NCI-H460 (cell line): ENCODE measurements at regions not wholly inside any gene's neighbourhood (a gene's known extent, or its start where the extent isn't known, plus 50 kb on each side); places are given as distances from the start of the nearest gene placed in this dataset.
"Not testable (repeated sequence)": the region's sequence is repeated elsewhere in the genome, so short reads cannot be mapped to it uniquely, and the experiment has no call there.

Source experiments
- DNase-seq: peaks from one replicate; pipeline ENCODE4 v3.0.0-alpha.2; 2016; ENCODE audit warnings: low read depth; ENCODE audit errors: extremely low read depth

DNA sequence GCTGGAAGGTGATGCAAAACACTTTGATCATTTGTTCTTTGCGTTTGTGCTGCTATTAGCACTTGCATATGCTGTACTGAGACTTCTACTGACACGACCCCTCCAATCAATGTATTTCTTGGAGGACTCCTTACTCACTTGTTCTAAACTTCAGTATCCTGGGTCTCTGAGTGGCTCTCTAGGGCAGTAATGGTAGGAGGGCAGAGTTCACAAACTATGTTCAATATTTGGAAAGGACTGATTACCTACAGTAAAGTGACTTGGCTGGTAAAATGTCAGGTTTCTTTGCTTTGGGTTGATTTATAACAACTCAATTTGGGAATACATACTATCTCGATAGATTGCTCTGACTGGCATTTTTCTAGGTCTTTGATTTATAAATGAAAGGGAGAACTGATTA, 93.7 kb downstream of the TRIM43 start:
- DNase-seq: no peak

DNA sequence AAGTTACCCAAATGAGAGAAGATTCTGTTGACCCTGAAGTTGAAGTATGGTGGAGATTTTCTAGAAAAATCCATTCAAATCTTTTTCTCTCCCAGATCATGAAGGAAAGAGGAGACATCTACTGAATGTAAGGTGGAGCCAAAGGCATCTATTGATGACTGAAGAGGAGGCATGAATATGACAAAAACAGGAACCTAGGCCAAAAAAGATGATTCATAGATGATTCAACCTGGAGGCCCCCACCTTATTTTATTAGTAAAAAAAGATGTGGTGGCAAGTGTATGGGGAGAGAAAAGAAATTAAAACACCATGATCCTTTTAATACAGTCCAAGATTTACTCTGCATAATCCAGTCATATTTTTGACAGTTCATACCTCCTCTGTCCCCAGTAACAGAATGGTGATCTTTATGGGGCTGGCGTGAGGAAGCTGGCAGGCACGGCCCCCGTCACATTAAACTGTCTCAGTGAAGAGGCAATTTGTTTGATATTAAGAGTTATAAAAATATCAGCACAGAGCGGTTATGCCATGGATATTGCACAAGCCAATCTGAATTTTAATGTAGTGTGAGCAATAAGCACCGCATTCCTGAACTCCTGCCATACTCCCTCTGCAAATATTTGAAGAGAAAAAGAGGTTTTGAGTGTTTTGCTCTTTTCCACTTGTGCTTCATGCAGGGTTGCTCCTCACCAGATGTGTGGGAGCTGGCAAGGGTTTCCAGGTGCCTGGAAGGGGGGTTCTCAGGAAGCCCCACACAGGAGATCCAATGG, 94.4 kb downstream of the TRIM43 start:
- DNase-seq: not testable (repeated sequence)

DNA sequence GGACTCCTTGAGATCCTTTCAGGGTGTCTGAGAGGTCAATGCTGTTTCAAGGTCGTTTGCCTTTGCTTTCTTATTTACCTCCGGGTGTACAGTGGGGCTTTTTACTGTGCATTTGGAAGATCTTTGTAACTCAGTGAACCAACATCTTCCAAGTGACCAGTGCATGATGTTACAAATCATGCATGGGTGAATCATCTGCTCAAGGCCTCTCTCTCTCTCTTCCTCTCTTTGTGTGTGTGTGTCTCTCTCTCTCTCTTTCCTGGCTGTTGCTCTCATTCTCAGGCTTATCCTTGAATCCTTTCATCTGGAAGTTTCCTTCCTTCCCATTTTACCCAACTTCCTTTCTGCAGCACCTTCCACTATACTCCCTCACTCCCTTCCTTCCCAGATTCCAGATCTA, 96.1 kb downstream of the TRIM43 start:
- not testable (repeated sequence) for DNase-seq

GRCh38 chr2:95691210-95691609, 99.4 kb downstream of the TRIM43 start:
- not testable (repeated sequence) for DNase-seq

DNA sequence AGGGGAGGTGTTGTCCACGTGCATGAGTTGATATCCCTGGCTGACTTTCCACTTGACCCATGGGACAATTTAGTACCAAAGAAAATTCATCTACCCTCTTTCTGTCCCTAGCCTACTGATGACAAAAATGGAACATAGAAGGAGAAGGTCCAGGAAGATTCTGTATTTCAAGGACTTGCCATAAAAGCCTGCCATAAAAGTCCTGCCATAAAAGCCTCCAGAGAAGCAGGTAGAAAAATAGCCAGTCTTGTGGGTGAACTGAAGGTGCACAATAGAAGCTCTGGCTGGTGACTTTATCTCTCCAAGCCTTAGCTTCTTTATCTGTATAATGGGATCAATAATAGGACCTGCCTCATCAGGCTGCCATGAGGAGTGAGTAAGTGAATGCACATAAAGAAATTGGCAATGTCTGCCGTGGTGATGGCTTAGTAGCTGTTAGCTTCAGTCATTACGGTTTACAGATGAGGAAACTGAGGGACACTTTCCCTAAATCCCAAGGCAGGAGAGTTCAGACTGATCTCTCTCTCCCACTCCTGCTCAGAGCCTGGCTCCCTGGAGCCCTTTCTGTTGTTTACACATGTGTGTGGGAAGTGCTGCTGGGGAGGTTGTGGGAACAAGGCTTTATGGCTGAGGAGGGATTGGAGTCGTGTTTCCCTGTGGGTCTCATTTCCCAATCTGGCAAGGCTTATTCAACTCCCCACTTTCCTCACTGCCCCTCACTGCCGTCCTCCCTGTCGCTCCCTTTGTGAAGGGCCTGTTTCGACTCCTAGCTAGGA, 101.5 kb downstream of the TRIM43 start:
- DNase-seq: not testable (repeated sequence)

GRCh38 chr2:95695613-95696012, 103.8 kb downstream of the TRIM43 start:
- no peak for DNase-seq

DNA sequence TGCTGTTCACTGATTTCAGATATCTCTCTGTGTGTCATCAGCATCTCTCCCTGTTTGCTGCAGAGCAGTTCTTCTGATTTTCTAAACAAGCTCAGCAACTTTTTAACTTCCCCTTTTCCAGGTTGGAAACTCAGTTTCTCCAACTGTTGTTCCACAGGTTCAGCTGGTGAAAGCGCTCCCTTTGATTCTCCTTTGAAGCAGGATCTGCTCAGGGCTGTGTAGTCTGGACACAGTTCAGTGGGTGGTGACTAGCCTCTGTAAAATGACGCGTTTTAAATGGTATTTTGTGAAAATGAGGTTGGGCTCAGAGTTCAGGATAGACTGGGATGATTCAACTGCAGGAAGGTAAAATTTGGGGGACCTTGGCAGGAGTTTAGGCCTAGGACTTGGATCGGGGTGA, 106.3 kb downstream of the TRIM43 start:
- DNase-seq: no peak

- DNase-seq: not testable (repeated sequence)
Measured at GRCh38 chr2:95699201-95700184, 107.7 kb downstream of the TRIM43 start.

- DNase-seq: no peak
Measured at GRCh38 chr2:95700519-95700918, 108.7 kb downstream of the TRIM43 start.

- no peak for DNase-seq
Measured at GRCh38 chr2:95702471-95702870, 110.7 kb downstream of the TRIM43 start.

- not testable (repeated sequence) for DNase-seq
Measured at GRCh38 chr2:95707161-95707560, 115.4 kb downstream of the TRIM43 start.

- no peak for DNase-seq
Measured at GRCh38 chr2:95707837-95708236, 116.0 kb downstream of the TRIM43 start.

- DNase-seq: no peak
Measured at GRCh38 chr2:95709831-95710230, 118.0 kb downstream of the TRIM43 start.

DNA sequence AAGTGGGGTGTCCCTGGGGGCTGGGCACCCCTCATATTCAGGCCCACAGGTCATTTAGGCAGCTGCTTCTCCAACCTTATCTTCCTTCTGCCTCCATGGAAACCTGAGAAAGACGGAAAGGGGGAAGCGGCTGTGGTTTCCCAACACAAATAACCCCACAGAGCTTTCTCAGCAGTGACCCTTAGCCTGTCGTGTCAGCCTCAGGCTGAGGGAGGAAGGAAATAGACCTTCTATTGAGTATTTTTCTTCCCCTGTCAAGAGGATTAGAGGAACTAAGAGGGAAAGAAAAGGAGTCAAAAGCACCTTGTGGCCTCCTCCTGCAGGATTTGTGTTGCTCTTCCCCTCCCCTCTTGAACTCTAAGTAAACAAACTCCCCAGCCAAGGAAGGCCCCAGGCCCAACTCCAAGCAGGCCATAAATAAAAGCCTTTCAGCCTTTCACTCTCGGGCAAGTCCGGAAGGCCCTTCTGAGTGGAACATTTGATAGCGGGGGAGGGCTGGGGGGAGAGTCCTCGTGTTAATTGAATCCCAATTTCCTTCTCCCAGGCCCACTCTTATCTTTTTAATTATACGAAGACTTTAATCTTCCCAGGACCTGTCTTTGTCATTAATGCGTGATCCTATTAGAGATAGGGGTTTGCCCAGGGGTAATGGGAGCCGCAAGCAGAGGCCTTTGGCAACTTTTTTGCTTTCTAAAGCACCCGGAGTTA, 121.8 kb downstream of the TRIM43 start:
- DNase-seq: not testable (repeated sequence)

- DNase-seq: not testable (repeated sequence)
Measured at GRCh38 chr2:95714398-95714797, 122.6 kb downstream of the TRIM43 start.

GRCh38 chr2:95719473-95720060, 127.8 kb downstream of the TRIM43 start:
- DNase-seq: no peak

DNA sequence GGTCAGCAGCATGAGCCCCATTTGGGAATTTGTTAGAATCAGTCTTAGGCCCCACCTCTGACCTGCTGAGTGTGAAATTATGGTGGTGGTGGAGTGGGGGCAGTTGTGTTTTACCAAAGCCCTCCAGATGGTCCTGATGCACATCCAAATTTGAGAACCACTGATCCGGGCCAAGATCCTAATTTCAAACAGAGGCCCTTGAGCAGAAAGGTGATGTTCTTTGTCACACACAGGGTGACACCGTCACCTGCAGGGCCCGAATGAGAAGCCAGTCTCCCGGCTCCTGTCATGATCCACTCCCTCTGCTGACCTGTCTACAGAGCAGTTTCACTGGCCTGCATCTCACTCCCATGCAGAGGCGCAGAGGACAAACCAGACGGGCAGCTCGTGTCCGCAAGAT, 129.9 kb downstream of the TRIM43 start:
- no peak for DNase-seq

DNA sequence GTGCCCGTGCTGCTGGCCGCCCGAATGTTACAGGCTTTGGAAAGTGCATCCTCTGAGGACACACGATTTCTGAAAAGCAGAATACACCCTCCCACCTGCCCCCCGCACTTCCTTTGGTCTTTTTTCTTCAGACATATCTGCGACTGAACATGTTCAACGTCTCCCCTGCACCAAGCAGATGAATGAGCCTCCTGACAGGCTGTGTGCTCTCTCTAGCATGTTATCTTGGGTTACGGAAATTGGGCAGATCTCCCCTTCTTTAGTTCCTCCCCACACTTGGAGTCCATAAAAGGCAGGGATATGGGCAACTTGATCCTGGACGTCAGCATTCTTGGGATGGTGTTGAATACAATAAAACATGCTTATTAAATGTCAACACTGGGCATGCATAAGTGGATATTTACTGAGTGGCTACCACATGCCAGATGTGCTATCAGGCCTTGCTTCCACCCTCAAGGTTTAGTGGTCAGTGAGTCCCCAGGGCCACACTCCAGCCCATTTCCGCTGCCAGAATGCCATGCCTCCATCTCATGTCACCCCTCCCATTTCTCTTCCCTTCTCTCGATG, 130.4 kb downstream of the TRIM43 start:
- no peak for DNase-seq

DNA sequence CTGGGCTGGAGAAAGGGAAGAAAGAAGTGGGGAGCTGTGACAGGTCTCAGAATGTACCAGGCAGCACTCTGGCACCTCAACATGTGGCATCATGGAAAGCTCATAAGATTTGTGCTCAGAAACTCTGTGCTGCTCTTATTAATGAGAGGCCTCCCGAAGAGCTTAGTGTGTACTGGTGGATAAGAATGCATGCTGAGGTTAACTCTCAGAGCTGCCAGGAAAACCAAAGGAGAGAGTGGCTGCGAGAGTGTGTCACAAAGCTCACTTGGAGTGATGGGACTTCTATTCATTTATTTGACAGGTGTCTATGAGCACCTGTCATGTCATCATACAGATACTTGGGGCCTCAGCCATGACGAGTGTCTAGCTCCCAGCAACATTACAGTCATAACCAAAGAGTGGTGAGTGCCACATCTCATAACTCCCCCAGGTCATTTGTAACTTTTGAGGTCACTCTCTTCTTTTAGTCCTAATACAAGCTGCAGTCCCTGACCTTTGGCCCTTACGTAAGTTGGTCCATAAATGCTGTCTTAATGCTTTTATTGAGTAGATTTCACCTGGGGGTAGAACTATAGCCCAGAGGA, 131.9 kb downstream of the TRIM43 start:
- DNase-seq: not testable (repeated sequence)
